Cardiac muscle cell (in vitro differentiated cells and primary cell): ENCODE measurements at regions not wholly inside any gene's neighbourhood (a gene's known extent, or its start where the extent isn't known, plus 50 kb on each side); places are given as distances from the start of the nearest gene placed in this dataset.

Source experiments
- DNase-seq, 2 donors: peaks; one replicate each; pipeline versions ENCODE4 v3.0.0 to v3.0.0-alpha.2; 2010 to 2017; ENCODE audit warnings: low read depth in 1 of 2, low spot score in 1 of 2
- H3K27ac ChIP-seq: fragments of 200-600 bp; sonication (generic); 2 replicates; pipeline ENCODE4 v1.5.1; 2016
- H3K27me3 ChIP-seq: fragments of 200-600 bp; sonication (generic); 2 replicates; pipeline ENCODE4 v1.6.0; 2016; ENCODE audit warnings: control low read depth
- H3K36me3 ChIP-seq: fragments of 200-600 bp; sonication (generic); 2 replicates; pipeline ENCODE4 v1.5.1; 2016; ENCODE audit warnings: control low read depth
- H3K4me1 ChIP-seq: fragments of 200-600 bp; sonication (generic); 2 replicates; pipeline ENCODE4 v1.8.1; 2017; ENCODE audit warnings: low read depth, mild to moderate bottlenecking, mixed run types
- H3K4me3 ChIP-seq: fragments of 200-600 bp; sonication (generic); 2 replicates; pipeline ENCODE4 v1.5.1; 2016; ENCODE audit warnings: mild to moderate bottlenecking
- H3K9me3 ChIP-seq: fragments of 200-600 bp; sonication (generic); 2 replicates; pipeline ENCODE4 v1.5.1; 2017; ENCODE audit warnings: low read depth, mild to moderate bottlenecking, control low read depth
- CTCF ChIP-seq: IDR thresholded peaks from 2 replicates; pipeline ENCODE4 v1.5.1; 2012; ENCODE audit warnings: low read depth, mild to moderate bottlenecking, low read length

- Histone ChIP-seq H3K4me1 (no peaks in the 10 kb centered on the region), H3K4me3 (no peak overlapping the region), H3K9me3 (no peaks in the 10 kb centered on the region), H3K27me3 (no peaks in the 10 kb centered on the region), H3K36me3 (no peaks in the 10 kb centered on the region), H3K27ac (no peak overlapping the region)
- no peak for TF ChIP-seq CTCF
- DNase-seq = no peak
These were observed 112.5 kb downstream of the MATN1 start for GRCh38 chr1:30610917-30611316.

GRCh38 chr1:30609999-30610345 lies 113.4 kb downstream of the MATN1 start:
- TF ChIP-seq CTCF = no peak
- no peaks in the 10 kb centered on the region for H3K36me3 ChIP-seq
- H3K27me3 ChIP-seq = no peaks in the 10 kb centered on the region
- H3K9me3 ChIP-seq = no peaks in the 10 kb centered on the region
- DNase-seq = no peak
- no peaks in the 10 kb centered on the region for H3K4me1 ChIP-seq
- no peak overlapping the region for H3K27ac ChIP-seq
- no peak overlapping the region for H3K4me3 ChIP-seq

GRCh38 chr1:30609336-30609998 lies 113.9 kb downstream of the MATN1 start:
- no peaks in the 10 kb centered on the region for H3K9me3 ChIP-seq
- H3K4me1 ChIP-seq = no peaks in the 10 kb centered on the region
- DNase-seq = no peak
- no peaks in the 10 kb centered on the region for H3K27me3 ChIP-seq
- TF ChIP-seq CTCF = no peak
- H3K4me3 ChIP-seq = no peak overlapping the region
- no peak overlapping the region for H3K27ac ChIP-seq
- no peaks in the 10 kb centered on the region for H3K36me3 ChIP-seq

GRCh38 chr1:30607723-30608122 lies 115.7 kb downstream of the MATN1 start:
- no peaks in the 10 kb centered on the region for H3K9me3 ChIP-seq
- no peak for DNase-seq

GRCh38 chr1:30606166-30606565 lies 117.2 kb downstream of the MATN1 start:
- no peak overlapping the region for H3K27ac ChIP-seq
- no peaks in the 10 kb centered on the region for H3K27me3 ChIP-seq
- no peak overlapping the region for H3K4me3 ChIP-seq
- no peak for TF ChIP-seq CTCF
- no peak for DNase-seq
- H3K36me3 ChIP-seq = no peaks in the 10 kb centered on the region
- H3K9me3 ChIP-seq = no peaks in the 10 kb centered on the region
- no peaks in the 10 kb centered on the region for H3K4me1 ChIP-seq

More at GRCh38 chr1:30607723-30608122, 115.7 kb downstream of the MATN1 start:
- no peak for TF ChIP-seq CTCF
- Histone ChIP-seq H3K4me1 (no peaks in the 10 kb centered on the region), H3K27me3 (no peaks in the 10 kb centered on the region), H3K36me3 (no peaks in the 10 kb centered on the region), H3K4me3 (no peak overlapping the region), H3K27ac (no peak overlapping the region)
